H9 (cell line): ENCODE measurements at regions not wholly inside any gene's neighbourhood (a gene's known extent, or its start where the extent isn't known, plus 50 kb on each side); places are given as distances from the start of the nearest gene placed in this dataset.

Experiments used
- DNase-seq: peaks from one replicate; pipeline ENCODE4 v3.0.0-alpha.2; 2017
- H2AFZ ChIP-seq: one replicate; pipeline ENCODE4 v1.6.1; 2013; ENCODE audit warnings: mild to moderate bottlenecking, low read length, control low read depth, moderate library complexity
- H2AK5ac ChIP-seq: 2 replicates; pipeline ENCODE4 v1.6.1; 2013; ENCODE audit warnings: low read length, control low read depth, mixed read lengths; ENCODE audit not compliant: insufficient read length
- H2BK120ac ChIP-seq: one replicate; pipeline ENCODE4 v1.6.1; 2013; ENCODE audit warnings: low read depth, mild to moderate bottlenecking, low read length, control low read depth, inconsistent platforms; ENCODE audit not compliant: poor library complexity, severe bottlenecking
- H2BK12ac ChIP-seq: 2 replicates; pipeline ENCODE4 v1.6.1; 2013; ENCODE audit warnings: low read length, control low read depth, mixed read lengths, low read depth; ENCODE audit not compliant: insufficient read length
- H2BK15ac ChIP-seq: 2 replicates; pipeline ENCODE4 v1.6.1; 2013; ENCODE audit warnings: low read depth, low read length, control low read depth
- H2BK20ac ChIP-seq: one replicate; pipeline ENCODE4 v1.6.1; 2013; ENCODE audit warnings: low read depth, mild to moderate bottlenecking, low read length, control low read depth, inconsistent platforms; ENCODE audit not compliant: poor library complexity, severe bottlenecking
- H2BK5ac ChIP-seq: 2 replicates; pipeline ENCODE4 v1.6.1; 2013; ENCODE audit warnings: low read length, control low read depth, mixed read lengths; ENCODE audit not compliant: insufficient read length
- H3K14ac ChIP-seq: 2 replicates; pipeline ENCODE4 v1.6.1; 2013; ENCODE audit warnings: low read length, control low read depth; ENCODE audit not compliant: insufficient read depth
- H3K18ac ChIP-seq: 2 replicates; pipeline ENCODE4 v1.6.1; 2013; ENCODE audit warnings: low read depth, mild to moderate bottlenecking, mixed read lengths, low read length, control low read depth; ENCODE audit not compliant: insufficient read length
- H3K23ac ChIP-seq: 2 replicates; pipeline ENCODE4 v1.6.1; 2013; ENCODE audit warnings: low read length, control low read depth, mixed read lengths, low read depth; ENCODE audit not compliant: insufficient read length
- H3K23me2 ChIP-seq: 2 replicates; pipeline ENCODE4 v1.6.1; 2013; ENCODE audit warnings: low read depth, mild to moderate bottlenecking, mixed read lengths, low read length, control low read depth; ENCODE audit not compliant: insufficient read length, poor library complexity, severe bottlenecking
- H3K27ac ChIP-seq: 2 replicates; pipeline ENCODE4 v1.5.1; 2013; ENCODE audit warnings: low read length, control low read depth, mixed read lengths, low read depth; ENCODE audit not compliant: insufficient read length
- H3K27me3 ChIP-seq: 2 replicates; pipeline ENCODE4 v1.6.1; 2013; ENCODE audit warnings: low read length, control low read depth, inconsistent platforms; ENCODE audit not compliant: insufficient read depth
- H3K4ac ChIP-seq: 2 replicates; pipeline ENCODE4 v1.6.1; 2013; ENCODE audit warnings: low read depth, mild to moderate bottlenecking, control low read depth, inconsistent platforms, low read length, moderate library complexity
- H3K4me1 ChIP-seq: 2 replicates; pipeline ENCODE4 v1.6.1; 2013; ENCODE audit warnings: low read length, control low read depth, inconsistent platforms; ENCODE audit not compliant: insufficient read depth
- H3K4me2 ChIP-seq: 2 replicates; pipeline ENCODE4 v1.6.1; 2013; ENCODE audit warnings: low read length, control low read depth, mixed read lengths; ENCODE audit not compliant: insufficient read length, insufficient read depth
- H3K56ac ChIP-seq: 2 replicates; pipeline ENCODE4 v1.6.1; 2013; ENCODE audit warnings: low read depth, mild to moderate bottlenecking, mixed read lengths, low read length, control low read depth; ENCODE audit not compliant: insufficient read length
- H3K79me1 ChIP-seq: 2 replicates; pipeline ENCODE4 v1.6.1; 2013; ENCODE audit warnings: low read depth, mild to moderate bottlenecking, moderate library complexity, low read length, control low read depth, inconsistent platforms; ENCODE audit not compliant: insufficient read depth, poor library complexity, severe bottlenecking
- H3K79me2 ChIP-seq: 2 replicates; pipeline ENCODE4 v1.6.1; 2013; ENCODE audit warnings: low read length, control low read depth, inconsistent platforms; ENCODE audit not compliant: insufficient read depth
- H3K9ac ChIP-seq: 2 replicates; pipeline ENCODE4 v1.6.1; 2013; ENCODE audit warnings: low read length, control low read depth, mixed read lengths; ENCODE audit not compliant: insufficient read length; ENCODE audit errors: extremely low read depth
- H3K9me3 ChIP-seq: one replicate; pipeline ENCODE4 v1.6.1; 2013; ENCODE audit warnings: low read depth, low read length, inconsistent platforms; ENCODE audit not compliant: control insufficient read depth
- H3T11ph ChIP-seq: one replicate; pipeline ENCODE4 v1.6.1; 2013; ENCODE audit warnings: mild to moderate bottlenecking, low read length, control low read depth, inconsistent platforms
- H4K20me1 ChIP-seq: one replicate; pipeline ENCODE4 v1.6.1; 2013; ENCODE audit not compliant: control insufficient read depth, insufficient read length, insufficient read depth
- H4K5ac ChIP-seq: 2 replicates; pipeline ENCODE4 v1.6.1; 2013; ENCODE audit warnings: low read depth, mild to moderate bottlenecking, mixed read lengths, low read length, control low read depth; ENCODE audit not compliant: insufficient read length
- H4K8ac ChIP-seq: replicated peaks from 2 replicates; pipeline ENCODE4 v1.6.1; 2013; ENCODE audit warnings: low read length, control low read depth, mixed read lengths, low read depth; ENCODE audit not compliant: insufficient read length
- H4K91ac ChIP-seq: 2 replicates; pipeline ENCODE4 v1.6.1; 2013; ENCODE audit warnings: low read depth, mild to moderate bottlenecking, moderate library complexity, mixed read lengths, low read length, control low read depth; ENCODE audit not compliant: insufficient read length
- H3K27ac Mint-ChIP-seq, 3 experiments: 2 replicates in 2 of 3; 3 replicates in 1 of 3; pipeline ENCODE4 v1.8.0; 2020 to 2021; ENCODE audit warnings: mixed read lengths in 3 of 3, mild to moderate bottlenecking in 1 of 3, moderate library complexity in 1 of 3
- H3K27me3 Mint-ChIP-seq: 2 replicates; pipeline ENCODE4 v1.8.0; 2021; ENCODE audit warnings: low read depth, mild to moderate bottlenecking, moderate library complexity, mixed read lengths
- H3K36me3 Mint-ChIP-seq, 3 experiments: 2 replicates in 2 of 3; 3 replicates in 1 of 3; pipeline ENCODE4 v1.8.0; 2020 to 2021; ENCODE audit warnings: low read depth in 3 of 3, mixed read lengths in 3 of 3; ENCODE audit not compliant: insufficient read depth in 1 of 3
- H3K4me1 Mint-ChIP-seq, 2 experiments: 2 replicates each; pipeline ENCODE4 v1.8.0; 2020; ENCODE audit warnings: mixed read lengths in 2 of 2
- H3K4me3 Mint-ChIP-seq, 2 experiments: 2 replicates in 1 of 2; 3 replicates in 1 of 2; pipeline ENCODE4 v1.8.0; 2020 to 2021; ENCODE audit warnings: mild to moderate bottlenecking in 2 of 2, mixed read lengths in 2 of 2, moderate library complexity in 1 of 2
- H3K9me3 Mint-ChIP-seq, 2 experiments: 2 replicates in 1 of 2; 3 replicates in 1 of 2; pipeline ENCODE4 v1.8.0; 2020; ENCODE audit warnings: mild to moderate bottlenecking in 2 of 2, mixed read lengths in 2 of 2, moderate library complexity in 1 of 2
- CTCF ChIP-seq: fragments of 200-600 bp; sonication (generic); conservative IDR thresholded peaks from 3 replicates; pipeline ENCODE4 v1.8.0; 2021; ENCODE audit warnings: antibody characterized with exemption, mild to moderate bottlenecking
- WGBS: extraction: QIAGEN DNeasy Blood & Tissue Kit; methylation state at CpG from one replicate; pipeline ENCODE4 v1.1.7; 2013; ENCODE audit warnings: missing lambda C conversion rate, low lambda C conversion rate, mixed read lengths; ENCODE audit not compliant: insufficient read length; ENCODE audit errors: extremely low coverage; 5-methylcytosine and 5-hydroxymethylcytosine counted together

GRCh38 chr17:72345088-72345487, 224.3 kb downstream of the SOX9 start:
- WGBS = no CpG with 5 or more reads among the region's 3 CpGs
- no peak overlapping the region for H2BK15ac ChIP-seq
- peaks cover 2% of the 10 kb centered on the region; the same call in 1 of the 2 replicates for H3K4me1 ChIP-seq
- no peak overlapping the region for H2BK12ac ChIP-seq
- no peak overlapping the region for H4K5ac ChIP-seq
- no peak overlapping the region for H3K23ac ChIP-seq
- H2AK5ac ChIP-seq = no peak overlapping the region
- no peak overlapping the region for H3K4ac ChIP-seq
- no peaks in the 10 kb centered on the region for H3K23me2 ChIP-seq
- H2BK20ac ChIP-seq = no peak overlapping the region
- H3K4me2 ChIP-seq = no peak overlapping the region
- H2BK5ac ChIP-seq = no peak overlapping the region
- no peak overlapping the region for H4K8ac ChIP-seq
- no peak for DNase-seq
- no peak overlapping the region for H3K27ac ChIP-seq
- no peak overlapping the region for H4K91ac ChIP-seq
- H3K4me3 Mint-ChIP-seq = no peak overlapping the region
- H3K79me2 ChIP-seq = no peaks in the 10 kb centered on the region
- no peak overlapping the region for H3K56ac ChIP-seq
- H3K18ac ChIP-seq = no peak overlapping the region
- no peak for TF ChIP-seq CTCF
- H3T11ph ChIP-seq = no peak overlapping the region
- no peak overlapping the region for H2AFZ ChIP-seq
- no peaks in the 10 kb centered on the region for H3K27me3 ChIP-seq
- no peaks in the 10 kb centered on the region for H3K36me3 Mint-ChIP-seq
- H3K9ac ChIP-seq = no peak overlapping the region
- H3K14ac ChIP-seq = no peak overlapping the region
- no peaks in the 10 kb centered on the region for H3K79me1 ChIP-seq
- H3K27me3 Mint-ChIP-seq = peaks cover 7% of the 10 kb centered on the region
- H3K9me3 Mint-ChIP-seq = peaks cover 0 to 3% of the 10 kb centered on the region in 2 experiments; a peak in 2 of 5 replicates
- H3K27ac Mint-ChIP-seq = no peak overlapping the region
- H3K4me1 Mint-ChIP-seq = peaks cover 2 to 20% of the 10 kb centered on the region in 2 experiments
- no peak overlapping the region for H2BK120ac ChIP-seq
- no peaks in the 10 kb centered on the region for H3K9me3 ChIP-seq
- no peaks in the 10 kb centered on the region for H4K20me1 ChIP-seq
